Esophagus squamous epithelium (tissue), 4 donors: ENCODE measurements at regions not wholly inside any gene's neighbourhood (a gene's known extent, or its start where the extent isn't known, plus 50 kb on each side); places are given as distances from the start of the nearest gene placed in this dataset.
"Not testable (repeated sequence)": the region's sequence is repeated elsewhere in the genome, so short reads cannot be mapped to it uniquely, and the experiment has no call there.

Experiments used
- POLR2A ChIP-seq, 4 donors: fragments of 450-650 bp; IDR thresholded peaks; one replicate each; pipeline ENCODE4 v1.6.1; 2017; ENCODE audit warnings: antibody characterized with exemption in 4 of 4, mild to moderate bottlenecking in 4 of 4, moderate library complexity in 3 of 4
- TF ChIP-seq, protein P1 (sequence below), 6 experiments: fragments of 450-650 bp in 4 of 6; fragments of 200-600 bp in 2 of 6; sonication (generic) in 2 of 6; IDR thresholded peaks; one replicate each; pipeline ENCODE4 v1.5.1; 2016 to 2019; ENCODE audit warnings: antibody characterized with exemption in 6 of 6, mild to moderate bottlenecking in 4 of 6, moderate library complexity in 4 of 6

- TF ChIP-seq, protein P1, sequence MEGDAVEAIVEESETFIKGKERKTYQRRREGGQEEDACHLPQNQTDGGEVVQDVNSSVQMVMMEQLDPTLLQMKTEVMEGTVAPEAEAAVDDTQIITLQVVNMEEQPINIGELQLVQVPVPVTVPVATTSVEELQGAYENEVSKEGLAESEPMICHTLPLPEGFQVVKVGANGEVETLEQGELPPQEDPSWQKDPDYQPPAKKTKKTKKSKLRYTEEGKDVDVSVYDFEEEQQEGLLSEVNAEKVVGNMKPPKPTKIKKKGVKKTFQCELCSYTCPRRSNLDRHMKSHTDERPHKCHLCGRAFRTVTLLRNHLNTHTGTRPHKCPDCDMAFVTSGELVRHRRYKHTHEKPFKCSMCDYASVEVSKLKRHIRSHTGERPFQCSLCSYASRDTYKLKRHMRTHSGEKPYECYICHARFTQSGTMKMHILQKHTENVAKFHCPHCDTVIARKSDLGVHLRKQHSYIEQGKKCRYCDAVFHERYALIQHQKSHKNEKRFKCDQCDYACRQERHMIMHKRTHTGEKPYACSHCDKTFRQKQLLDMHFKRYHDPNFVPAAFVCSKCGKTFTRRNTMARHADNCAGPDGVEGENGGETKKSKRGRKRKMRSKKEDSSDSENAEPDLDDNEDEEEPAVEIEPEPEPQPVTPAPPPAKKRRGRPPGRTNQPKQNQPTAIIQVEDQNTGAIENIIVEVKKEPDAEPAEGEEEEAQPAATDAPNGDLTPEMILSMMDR (IDR thresholded peaks at IDR 0.05) = not testable (repeated sequence)
- not testable (repeated sequence) for TF ChIP-seq POLR2A (IDR thresholded peaks at IDR 0.05)
Observed at GRCh38 chr20:29323631-29324515, 1933.6 kb upstream of the DEFB115 start.
